Activated CD4-positive, alpha-beta T cell treated with anti-CD3 and anti-CD28 coated beads for 48 hours (primary cell): ENCODE measurements at regions not wholly inside any gene's neighbourhood (a gene's known extent, or its start where the extent isn't known, plus 50 kb on each side); places are given as distances from the start of the nearest gene placed in this dataset.
A peak's percentile ranks its signal among the peaks of the same experiment; 100 is the strongest.
"Not testable (repeated sequence)": the region's sequence is repeated elsewhere in the genome, so short reads cannot be mapped to it uniquely, and the experiment has no call there.

Source experiments
- DNase-seq: peaks from one replicate; pipeline ENCODE4 v3.0.0-alpha.2; 2020

DNA sequence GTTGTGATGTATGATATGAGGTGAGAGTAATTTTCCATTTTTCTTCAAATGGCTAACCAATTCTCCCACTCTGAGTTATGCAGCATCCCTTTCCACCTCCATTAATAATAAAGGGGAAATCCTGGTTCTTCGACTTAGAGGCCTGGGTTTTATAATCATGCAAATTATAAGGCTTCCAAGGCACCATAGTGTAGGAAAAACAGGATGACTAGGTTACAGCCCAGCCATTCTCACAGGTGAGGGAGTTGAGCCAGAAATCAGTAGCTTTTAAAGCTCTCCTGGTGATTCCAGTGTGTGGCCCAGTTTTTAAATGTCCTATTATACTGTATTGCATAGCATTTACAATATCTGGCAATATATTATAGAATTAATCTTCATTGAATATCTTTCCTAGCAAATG, 203.1 kb downstream of the ARHGEF9 start:
- DNase-seq = no peak

DNA sequence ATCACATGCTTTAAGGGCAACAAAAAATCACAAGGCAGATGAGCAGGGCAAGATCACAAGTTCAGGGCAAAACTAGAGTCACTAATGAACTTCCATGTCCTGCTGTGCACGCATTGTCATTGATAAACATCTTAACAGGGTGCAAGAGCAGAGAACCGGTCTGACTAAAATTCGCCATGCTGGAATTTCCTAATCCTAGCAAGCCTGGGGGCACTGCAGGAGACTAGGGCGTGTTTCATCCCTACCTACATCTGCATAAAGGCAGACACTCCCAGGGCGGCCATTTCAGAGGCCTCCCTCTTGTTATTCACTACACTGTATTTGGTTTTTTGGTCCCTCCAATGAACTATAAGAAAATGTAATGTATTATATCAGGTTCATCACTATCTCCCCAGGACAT, 203.6 kb downstream of the ARHGEF9 start:
- DNase-seq = no peak

DNA sequence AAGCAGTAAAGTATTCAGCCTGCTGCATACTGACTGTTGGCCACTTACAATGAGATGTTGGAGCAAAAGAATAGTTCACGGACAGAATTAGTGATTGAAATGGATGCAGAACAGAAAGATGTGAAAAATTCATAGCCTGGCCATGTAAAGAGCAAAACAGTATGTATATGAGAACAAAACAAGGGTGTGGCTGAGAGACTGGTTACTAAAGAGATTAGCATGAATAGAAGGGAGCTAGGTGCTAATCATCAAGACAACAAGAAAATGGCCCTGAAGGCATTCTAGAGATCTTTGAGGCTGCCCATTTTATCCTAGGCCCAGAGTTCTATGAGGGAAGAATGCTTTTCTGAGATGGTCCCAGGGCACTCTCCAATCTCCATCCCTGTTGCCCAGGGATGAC, 208.5 kb downstream of the ARHGEF9 start:
- no peak for DNase-seq

- not testable (repeated sequence) for DNase-seq
Observed at GRCh38 chrX:63575700-63576099, 209.3 kb downstream of the ARHGEF9 start.

- DNase-seq = no peak
Observed at GRCh38 chrX:63566856-63567255, 215.7 kb upstream of the SPIN4 start.

DNA sequence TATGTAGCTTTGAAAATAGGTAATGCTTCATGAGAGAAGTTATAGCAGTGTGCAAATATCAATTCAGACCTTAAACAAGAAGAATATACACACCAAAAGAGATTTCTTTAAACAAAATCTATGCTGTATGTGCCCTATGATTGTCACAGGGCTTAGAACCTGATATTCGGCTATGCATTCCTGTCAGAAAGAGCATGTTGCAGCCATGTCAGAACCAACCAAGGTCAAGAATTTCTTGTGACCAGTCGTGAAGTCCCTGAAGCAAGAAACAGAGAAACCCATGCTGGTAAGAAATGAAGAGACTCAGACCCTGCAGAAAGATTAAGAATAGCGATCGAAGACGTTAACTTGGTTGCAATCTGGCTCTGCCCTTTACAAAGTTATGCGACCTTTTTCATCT, 210.3 kb upstream of the SPIN4 start:
- DNase-seq = no peak

GRCh38 chrX:63560601-63561218, 209.6 kb upstream of the SPIN4 start:
- DNase-seq = peak; percentile 64

DNA sequence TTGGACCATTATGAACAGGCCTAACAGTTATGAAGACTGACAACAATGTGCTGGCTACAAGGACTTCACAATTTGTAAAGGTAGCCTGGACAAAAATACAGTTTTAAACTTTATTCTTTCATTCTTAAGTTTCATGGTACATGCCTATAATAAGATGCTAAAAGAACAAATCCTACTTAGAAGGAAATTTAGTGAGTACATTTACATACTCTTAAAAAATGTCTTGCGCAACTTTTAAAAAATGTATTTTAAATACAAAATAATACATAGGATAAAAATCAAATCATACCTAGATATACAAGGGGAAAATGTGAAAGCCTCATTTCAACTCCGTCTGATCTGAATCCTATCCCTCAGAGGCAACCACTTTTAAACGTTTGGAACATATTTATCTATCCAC, 200.7 kb upstream of the SPIN4 start:
- DNase-seq = no peak

DNA sequence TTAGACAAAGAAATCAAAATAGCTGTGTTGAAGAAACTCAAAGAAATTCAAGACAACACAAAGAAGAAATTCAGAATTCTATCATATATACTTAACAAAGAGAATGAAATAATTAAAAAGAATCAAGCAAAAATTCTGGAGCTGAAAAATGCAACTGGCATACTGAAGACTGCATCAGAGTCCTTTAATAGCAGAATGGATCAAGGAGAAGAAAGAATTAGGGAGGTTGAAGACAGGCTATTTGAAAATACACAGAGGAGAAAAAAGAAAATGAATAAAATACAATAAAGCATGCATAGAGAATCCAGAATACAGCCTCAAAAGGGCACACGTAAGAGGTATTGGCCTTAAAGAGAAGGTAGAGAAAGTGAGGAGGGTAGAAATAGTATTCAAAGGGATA, 179.5 kb upstream of the SPIN4 start:
- no peak for DNase-seq

DNA sequence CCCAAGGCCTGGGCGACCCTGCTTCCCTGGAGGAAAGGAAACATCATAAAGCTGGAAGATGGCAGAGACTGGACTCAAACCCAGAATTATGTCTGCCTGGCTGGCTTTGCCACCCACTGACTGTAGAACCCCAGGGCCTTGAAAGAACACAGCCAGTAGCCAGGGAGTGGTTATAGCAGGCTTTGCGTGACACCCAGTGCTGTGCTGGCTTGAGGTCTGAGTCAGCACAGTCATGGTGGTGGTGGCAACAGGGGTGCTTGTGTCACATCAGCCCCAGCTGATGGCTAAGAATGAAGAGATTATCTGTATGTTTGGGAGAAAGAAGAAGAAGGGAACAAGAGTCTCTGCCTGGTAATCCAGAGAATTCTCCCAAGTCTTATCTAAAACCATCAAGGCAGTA, 178.8 kb upstream of the SPIN4 start:
- DNase-seq = no peak

- DNase-seq = no peak
Observed at GRCh38 chrX:63526863-63527262, 175.7 kb upstream of the SPIN4 start.

DNA sequence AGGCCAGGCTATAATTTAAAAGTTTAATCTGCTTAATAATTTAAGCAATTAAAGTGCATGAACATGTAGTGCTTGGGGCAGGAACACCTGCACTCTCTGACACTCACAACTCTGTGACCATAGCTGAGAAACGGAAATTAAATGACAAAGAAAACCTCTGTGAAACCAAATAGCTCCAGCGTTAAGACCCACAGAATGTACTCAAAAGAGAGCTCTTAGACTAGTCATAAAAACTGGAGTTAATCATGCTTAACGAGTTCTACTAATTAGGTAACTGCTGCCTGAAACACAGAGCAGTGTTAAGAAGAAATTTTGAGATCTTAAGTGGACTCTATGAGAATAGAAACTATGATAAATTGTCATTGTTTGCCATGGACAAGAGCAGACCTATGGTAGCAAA, 174.4 kb upstream of the SPIN4 start:
- DNase-seq = no peak

DNA sequence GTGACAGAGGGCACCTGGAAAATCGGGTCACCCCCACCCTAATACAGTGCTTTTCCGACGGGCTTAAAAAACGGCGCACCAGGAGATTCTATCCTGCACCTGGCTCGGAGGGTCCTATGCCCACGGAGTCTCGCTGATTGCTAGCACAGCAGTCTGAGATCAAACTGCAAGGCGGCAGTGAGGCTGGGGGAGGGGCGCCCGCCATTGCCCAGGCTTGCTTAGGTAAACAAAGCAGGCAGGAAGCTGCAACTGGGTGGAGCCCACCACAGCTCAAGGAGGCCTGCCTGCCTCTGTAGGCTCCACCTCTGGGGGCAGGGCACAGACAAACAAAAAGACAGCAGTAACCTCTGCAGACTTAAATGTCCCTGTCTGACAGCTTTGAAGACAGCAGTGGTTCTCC, 168.2 kb upstream of the SPIN4 start:
- DNase-seq = not testable (repeated sequence)

GRCh38 chrX:63514569-63515080, 163.5 kb upstream of the SPIN4 start:
- no peak for DNase-seq

- DNase-seq = no peak
Observed at GRCh38 chrX:63513825-63514568, 162.9 kb upstream of the SPIN4 start.

DNA sequence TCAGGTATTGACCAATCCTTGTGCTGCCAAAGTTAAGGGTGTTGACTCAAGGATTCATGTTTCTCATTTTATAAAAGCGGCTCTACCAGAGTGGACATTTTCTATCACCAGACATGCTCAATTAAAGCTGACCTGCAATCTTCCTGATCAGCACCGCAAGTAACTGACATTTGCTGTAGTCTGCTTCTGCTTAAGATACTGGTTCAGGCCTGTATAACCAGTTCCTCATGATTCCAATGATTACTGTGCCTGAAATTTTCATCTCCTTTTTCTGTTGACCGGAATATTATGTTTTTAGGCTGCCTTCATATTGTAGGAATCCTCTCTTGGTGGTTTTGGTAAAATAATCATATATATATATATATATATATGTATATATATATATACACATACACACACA, 160.2 kb upstream of the SPIN4 start:
- no peak for DNase-seq

- DNase-seq = no peak
Observed at GRCh38 chrX:63508668-63509067, 157.5 kb upstream of the SPIN4 start.

DNA sequence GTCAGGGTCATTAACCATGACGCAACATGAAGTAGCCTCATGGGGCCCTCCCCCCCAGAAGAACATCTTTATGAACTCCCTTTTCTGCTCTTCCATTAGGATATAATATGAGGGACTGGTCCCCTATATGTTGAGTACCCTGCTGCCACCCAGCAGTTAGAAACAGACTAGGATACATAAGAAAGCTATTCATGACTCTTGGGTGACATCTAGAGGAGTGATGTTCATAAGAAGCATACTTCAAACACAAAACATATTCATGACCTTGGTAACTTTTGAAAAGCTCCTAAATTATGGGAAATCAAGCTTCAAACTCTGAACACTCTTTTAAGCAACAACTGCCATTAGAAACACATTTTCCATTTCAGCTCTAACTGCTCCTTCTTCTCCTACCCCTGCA, 155.2 kb upstream of the SPIN4 start:
- no peak for DNase-seq

- DNase-seq = no peak
Observed at GRCh38 chrX:63503541-63503940, 152.4 kb upstream of the SPIN4 start.

DNA sequence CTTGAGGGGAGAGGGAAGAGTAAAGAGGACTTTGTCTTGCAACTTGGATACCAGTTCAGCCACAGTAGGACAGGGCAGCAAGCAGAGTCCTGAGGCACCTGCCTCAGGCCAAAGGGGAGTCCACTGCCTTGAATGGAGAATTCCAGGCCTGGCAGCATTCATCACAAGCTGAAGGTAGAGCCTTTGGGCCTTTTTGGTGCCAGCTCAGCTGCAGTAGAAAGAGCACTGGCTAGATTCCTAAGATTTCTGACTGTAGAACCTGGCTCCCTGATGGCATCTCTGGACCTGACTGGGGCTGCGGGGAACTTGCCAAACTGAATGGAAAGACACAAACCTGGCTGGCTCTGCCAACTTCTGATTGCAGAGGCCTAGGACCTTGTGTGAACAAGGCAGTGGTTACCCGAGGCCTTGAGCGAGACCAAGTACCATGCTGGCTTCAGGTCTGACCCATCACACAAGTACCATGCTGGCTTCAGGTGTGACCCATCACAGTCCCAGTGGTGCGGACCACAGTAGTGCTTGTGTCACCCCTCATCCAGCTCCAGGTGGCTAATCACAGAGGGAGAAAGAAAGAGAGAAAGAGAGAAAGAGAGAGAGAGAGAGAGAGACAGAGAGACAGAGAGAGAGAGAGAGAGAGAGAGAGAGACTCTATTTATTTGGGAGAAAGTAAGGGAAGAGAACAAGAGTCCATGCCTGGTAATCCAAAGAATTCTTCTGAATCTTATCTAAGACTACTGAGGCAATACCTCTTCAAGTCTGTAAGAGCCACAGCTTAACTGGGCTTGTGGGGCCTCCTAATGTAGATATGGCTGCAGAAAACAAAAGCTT, 137.6 kb upstream of the SPIN4 start:
- no peak for DNase-seq

DNA sequence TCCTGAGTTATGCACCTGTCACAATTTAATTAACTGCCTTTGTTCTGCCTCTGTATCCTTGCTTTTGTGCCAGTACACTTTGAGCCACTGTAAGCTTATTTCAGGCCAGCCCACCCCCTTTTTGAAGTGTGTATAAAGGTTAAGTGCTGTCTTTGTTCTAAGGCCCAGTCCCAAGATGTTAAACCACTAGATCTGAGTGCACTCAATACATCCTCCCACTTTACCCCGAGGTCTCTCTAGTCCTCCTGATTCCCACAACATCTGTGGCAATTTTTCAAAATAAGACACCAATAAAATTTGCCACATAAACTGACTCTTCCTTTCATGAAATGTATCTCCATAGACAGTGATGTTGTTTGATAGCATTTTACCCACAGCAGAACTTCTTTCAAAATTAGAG, 124.1 kb upstream of the SPIN4 start:
- DNase-seq = no peak

DNA sequence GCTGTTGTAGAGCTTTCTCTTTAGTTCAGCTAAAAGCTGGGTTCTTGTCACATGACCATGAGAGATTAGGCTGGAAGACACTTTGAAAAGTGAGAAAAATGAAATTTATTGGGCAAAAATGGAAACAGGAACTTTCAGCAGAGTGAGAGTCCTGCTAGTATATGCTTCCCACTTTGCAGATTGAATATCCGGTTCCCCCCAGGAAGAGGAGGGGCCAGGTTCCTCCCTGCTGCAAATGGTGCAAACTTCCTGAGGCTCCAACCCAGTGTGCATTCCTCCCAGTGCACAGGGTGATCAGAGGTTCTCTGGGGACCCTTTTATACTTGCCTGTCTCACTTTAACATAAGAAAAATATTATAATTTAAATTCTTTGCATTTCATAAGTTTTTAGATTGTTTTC, 119.9 kb upstream of the SPIN4 start:
- no peak for DNase-seq

GRCh38 chrX:63470506-63470905, 119.4 kb upstream of the SPIN4 start:
- DNase-seq = no peak

GRCh38 chrX:63466690-63467089, 115.6 kb upstream of the SPIN4 start:
- DNase-seq = no peak
